DMS53 treated with DMSO at 0.1 percent for 48 hours (cell line): ENCODE measurements at regions not wholly inside any gene's neighbourhood (a gene's known extent, or its start where the extent isn't known, plus 50 kb on each side); places are given as distances from the start of the nearest gene placed in this dataset.

ENCODE experiments used
- DNase-seq: peaks from one replicate; lab custom pipeline; 2025; ENCODE audit not compliant: unreplicated experiment; lab: John Stamatoyannopoulos, UW

- no peak for DNase-seq
These were observed 50.9 kb upstream of the A1CF start for GRCh38 chr10:50936335-50936734.

- DNase-seq, result peak; percentile 21
These were observed 51.9 kb upstream of the A1CF start for GRCh38 chr10:50937230-50937907.

- no peak for DNase-seq
These were observed 56.2 kb upstream of the A1CF start for GRCh38 chr10:50941629-50942028.

DNA sequence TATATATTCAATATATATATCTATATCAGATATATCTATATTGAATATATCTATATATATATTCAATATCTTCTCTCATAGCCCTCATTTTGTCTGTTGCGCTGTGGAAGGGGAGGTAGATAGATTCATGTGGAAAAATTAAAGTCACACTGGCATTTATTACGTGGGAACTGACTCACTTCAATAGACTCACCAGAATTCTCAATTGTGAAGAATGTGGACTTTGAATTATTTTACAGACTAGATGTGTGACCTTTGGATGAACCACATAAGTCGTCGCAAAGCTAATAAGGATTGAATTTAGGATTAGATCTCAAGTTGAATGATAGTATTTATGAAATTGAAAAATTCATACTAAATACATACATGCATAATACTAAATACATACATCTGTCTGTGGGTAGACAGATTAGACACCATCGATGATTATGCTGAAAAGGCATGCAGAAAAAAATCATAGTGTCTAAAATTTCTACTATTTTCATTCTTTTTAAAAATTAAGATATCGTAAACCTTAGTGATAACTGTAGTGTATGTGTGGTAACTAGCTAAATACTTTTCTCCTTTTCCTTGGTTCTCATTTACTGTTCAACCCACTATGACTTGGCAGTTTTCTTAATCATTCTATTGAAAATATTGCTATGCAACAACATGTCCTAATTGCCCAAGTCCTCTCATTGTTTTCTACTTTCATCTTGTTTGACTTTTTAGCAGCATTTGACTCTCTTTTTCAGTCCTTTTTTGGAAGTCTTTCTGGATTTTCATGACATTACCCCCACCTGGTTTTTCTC, 61.8 kb upstream of the A1CF start:
- DNase-seq, result no peak

- no peak for DNase-seq
These were observed 65.9 kb upstream of the A1CF start for GRCh38 chr10:50951365-50951764.

DNA sequence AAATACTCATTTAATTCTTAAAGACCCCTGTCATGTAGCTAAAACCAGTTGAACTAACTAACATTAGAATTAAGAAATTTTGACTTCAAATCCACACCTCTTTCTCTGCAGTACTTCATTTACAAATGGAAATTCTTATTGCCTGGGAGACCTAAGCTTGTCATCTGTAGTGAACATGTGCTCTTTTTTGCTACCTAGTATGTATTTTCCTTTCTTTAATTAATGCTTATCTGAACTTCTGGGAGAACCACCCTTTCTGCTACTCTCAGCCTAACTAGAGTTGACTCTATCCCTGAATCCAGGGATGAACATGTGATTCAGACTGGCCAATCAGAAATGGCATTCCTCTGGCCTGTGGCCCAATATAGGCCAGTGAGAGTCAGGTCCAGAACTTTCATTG, 75.9 kb upstream of the A1CF start:
- no peak for DNase-seq

- no peak for DNase-seq
These were observed 77.6 kb upstream of the A1CF start for GRCh38 chr10:50963063-50963462.

GRCh38 chr10:50968386-50969091, 83.1 kb upstream of the A1CF start:
- DNase-seq, result no peak

DNA sequence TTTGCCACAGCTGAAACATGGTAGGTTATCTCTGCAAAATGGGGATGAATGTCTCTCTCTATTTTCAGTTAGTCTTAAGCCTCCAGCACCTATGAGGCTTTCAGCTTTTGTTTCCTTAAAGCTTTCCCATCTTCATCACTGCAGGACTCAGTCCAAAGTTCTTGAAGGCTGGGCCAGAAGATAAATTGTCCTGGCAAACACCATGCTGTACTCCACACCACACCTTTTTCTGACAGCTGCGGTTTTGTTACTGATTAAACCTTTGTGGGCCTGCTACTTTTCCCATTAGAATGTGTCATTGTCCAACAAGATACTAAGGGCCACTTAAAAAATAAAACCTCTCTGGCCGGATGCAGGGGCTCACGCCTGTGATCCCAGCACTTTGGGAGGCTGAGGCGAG, 87.2 kb upstream of the A1CF start:
- DNase-seq, result peak; percentile 71

DNA sequence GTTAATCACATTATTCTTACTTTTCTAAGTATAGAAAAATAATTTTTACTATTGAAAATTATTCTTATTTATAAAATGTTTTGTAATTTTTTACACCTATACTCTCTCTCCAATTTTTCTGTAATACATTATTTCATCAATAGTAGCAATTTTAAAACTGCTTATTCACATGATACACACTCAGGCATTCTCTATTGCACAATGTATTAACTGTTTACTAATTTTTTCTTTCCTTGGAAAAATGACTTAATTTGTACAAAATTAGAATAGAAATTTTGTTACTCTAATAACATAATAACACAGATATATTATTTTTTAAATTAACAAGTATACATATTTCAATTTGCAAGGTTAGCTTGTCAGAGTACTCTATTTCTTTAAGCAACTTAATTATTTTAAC, 92.9 kb upstream of the PRKG1 start:
- DNase-seq, result no peak

DNA sequence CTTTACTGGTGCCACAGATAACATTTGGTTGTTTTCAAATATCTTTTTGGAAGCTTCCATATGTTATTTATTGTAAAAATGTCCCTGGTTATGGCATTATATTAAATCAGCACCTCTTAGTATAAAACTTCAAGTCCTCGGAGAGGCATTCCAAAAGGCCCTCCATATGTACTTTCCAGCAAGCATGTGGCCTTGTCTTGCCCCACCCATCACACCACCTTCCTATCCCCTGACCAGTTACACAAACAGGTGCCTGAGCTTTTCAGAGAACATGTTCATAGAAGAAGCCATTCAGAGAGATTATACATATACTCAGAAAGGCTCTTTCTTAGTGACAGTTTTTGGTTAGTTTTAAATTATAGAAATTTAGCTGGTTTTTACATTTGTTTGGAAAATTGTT, 92.4 kb upstream of the PRKG1 start:
- DNase-seq, result no peak

GRCh38 chr10:50982989-50983388, 91.3 kb upstream of the PRKG1 start:
- DNase-seq, result no peak

GRCh38 chr10:50987934-50988333, 86.4 kb upstream of the PRKG1 start:
- DNase-seq, result no peak

GRCh38 chr10:50988792-50989191, 85.5 kb upstream of the PRKG1 start:
- peak; percentile 28 for DNase-seq

DNA sequence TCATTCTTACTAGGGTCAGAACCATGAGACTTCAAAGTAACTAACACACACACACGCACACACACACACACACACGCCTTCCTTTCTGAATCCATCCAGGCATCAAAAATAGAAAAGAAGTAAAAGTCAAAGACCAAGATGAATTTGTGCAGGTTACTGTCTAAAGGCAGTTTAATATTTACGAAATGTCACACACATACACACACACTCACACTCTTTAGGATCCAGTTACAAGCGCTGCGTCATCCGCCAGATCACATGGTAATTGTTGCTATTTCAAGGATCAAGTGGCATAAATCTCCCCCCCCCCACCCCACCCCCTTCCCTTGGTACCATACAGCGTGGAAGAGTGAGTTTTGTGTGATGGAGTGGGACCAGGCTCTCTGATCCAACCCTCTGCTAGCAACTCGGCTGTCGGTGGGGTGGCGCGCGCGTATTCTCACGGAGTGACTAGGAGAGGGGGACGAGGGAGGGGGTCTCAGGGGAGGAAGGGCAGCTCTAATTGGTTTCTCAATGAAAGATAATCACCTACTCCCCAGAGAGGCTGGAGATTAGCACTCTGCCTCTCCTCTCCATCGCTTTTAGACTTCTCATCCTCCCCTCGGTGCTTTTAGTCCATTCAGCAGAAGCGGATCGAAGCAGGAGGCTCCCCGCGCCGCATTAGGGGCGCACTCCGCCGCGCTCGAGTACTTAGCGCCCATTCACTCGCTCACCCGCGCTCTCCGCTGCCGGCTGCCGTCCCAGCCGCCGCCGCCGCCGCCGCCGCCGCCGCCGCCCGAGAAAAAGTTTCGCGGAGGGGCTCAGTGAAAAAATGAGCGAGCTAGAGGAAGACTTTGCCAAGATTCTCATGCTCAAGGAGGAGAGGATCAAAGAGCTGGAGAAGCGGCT, 83.5 kb upstream of the PRKG1 start:
- peak; percentile 53 for DNase-seq

DNA sequence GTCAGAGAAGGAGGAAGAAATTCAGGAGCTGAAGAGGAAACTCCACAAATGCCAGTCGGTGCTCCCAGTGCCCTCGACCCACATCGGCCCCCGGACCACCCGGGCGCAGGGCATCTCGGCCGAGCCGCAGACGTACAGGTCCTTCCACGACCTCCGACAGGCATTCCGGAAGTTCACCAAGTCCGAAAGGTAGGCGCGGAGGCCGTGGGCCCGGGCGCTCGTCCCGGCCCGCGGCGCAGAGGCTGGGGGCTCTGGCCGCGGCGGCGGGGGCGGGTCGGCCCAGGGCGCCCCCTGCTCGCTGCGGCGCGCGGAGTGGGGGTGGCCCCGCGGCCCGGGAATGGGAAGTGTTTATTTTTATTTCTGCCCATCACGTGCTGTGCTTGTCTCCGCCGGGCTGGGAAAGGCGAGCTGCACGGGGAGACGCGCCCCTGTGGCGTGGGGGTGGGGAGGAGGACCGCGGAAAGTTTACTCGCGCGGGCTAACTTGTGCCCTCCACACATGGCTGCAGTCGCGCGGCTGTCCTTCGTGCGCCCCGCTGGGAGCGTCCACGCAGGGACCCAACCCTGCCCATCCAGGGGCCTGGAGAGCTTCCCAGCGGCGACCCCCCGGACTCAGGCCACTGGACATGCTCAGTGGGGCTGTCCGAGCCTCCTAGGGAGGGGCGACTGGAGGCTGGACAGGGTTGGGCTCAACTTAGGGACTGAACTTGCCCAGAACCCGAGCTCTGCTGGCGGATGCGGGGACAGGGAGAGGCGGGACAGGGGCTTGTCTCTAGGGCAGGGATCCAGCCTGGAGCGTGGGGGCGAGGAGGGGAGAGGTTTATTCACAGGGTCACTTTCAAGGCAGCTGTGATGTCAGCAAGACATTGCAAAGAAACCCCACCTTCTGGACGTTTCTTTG, 82.6 kb upstream of the PRKG1 start:
- DNase-seq, result no peak

DNA sequence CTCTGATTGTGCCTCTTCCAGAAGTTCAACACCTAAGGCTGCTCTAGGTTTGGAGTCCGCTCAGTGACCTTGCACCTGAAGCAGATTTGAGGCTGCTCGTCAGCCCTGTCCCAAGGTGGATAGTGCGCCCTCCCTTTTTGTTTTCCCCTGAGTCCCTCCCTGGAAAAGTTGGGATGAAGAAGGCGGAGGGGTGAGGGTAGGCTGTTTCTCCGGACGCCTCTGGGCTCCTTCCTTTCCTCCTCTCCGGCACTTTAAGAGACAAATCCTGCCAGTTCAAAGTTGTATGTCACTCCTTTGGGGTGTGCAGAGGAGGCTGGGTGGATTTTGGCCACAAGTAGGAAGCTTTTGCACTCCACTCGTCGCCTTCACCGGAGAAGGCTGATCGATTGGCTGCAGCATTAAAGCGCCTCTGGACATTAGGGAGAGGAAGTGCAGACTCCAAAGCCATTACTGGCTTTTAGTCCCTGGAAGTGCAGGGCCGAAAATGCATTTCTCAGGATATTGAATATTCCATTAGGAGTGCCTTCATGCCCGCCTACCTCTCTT, 81.9 kb upstream of the PRKG1 start:
- no peak for DNase-seq

GRCh38 chr10:50992972-50993766, 81.1 kb upstream of the PRKG1 start:
- no peak for DNase-seq

GRCh38 chr10:50993771-50994251, 80.5 kb upstream of the PRKG1 start:
- DNase-seq, result peak; percentile 60
